H9 (cell line): ENCODE measurements at regions not wholly inside any gene's neighbourhood (a gene's known extent, or its start where the extent isn't known, plus 50 kb on each side); places are given as distances from the start of the nearest gene placed in this dataset.

ENCODE experiments used
- DNase-seq: peaks from one replicate; pipeline ENCODE4 v3.0.0-alpha.2; 2017
- H2AFZ ChIP-seq: one replicate; pipeline ENCODE4 v1.6.1; 2013; ENCODE audit warnings: mild to moderate bottlenecking, low read length, control low read depth, moderate library complexity
- H2AK5ac ChIP-seq: 2 replicates; pipeline ENCODE4 v1.6.1; 2013; ENCODE audit warnings: low read length, control low read depth, mixed read lengths; ENCODE audit not compliant: insufficient read length
- H2BK120ac ChIP-seq: one replicate; pipeline ENCODE4 v1.6.1; 2013; ENCODE audit warnings: low read depth, mild to moderate bottlenecking, low read length, control low read depth, inconsistent platforms; ENCODE audit not compliant: poor library complexity, severe bottlenecking
- H2BK12ac ChIP-seq: 2 replicates; pipeline ENCODE4 v1.6.1; 2013; ENCODE audit warnings: low read length, control low read depth, mixed read lengths, low read depth; ENCODE audit not compliant: insufficient read length
- H2BK15ac ChIP-seq: 2 replicates; pipeline ENCODE4 v1.6.1; 2013; ENCODE audit warnings: low read depth, low read length, control low read depth
- H2BK20ac ChIP-seq: one replicate; pipeline ENCODE4 v1.6.1; 2013; ENCODE audit warnings: low read depth, mild to moderate bottlenecking, low read length, control low read depth, inconsistent platforms; ENCODE audit not compliant: poor library complexity, severe bottlenecking
- H2BK5ac ChIP-seq: 2 replicates; pipeline ENCODE4 v1.6.1; 2013; ENCODE audit warnings: low read length, control low read depth, mixed read lengths; ENCODE audit not compliant: insufficient read length
- H3K14ac ChIP-seq: 2 replicates; pipeline ENCODE4 v1.6.1; 2013; ENCODE audit warnings: low read length, control low read depth; ENCODE audit not compliant: insufficient read depth
- H3K18ac ChIP-seq: 2 replicates; pipeline ENCODE4 v1.6.1; 2013; ENCODE audit warnings: low read depth, mild to moderate bottlenecking, mixed read lengths, low read length, control low read depth; ENCODE audit not compliant: insufficient read length
- H3K23ac ChIP-seq: 2 replicates; pipeline ENCODE4 v1.6.1; 2013; ENCODE audit warnings: low read length, control low read depth, mixed read lengths, low read depth; ENCODE audit not compliant: insufficient read length
- H3K23me2 ChIP-seq: 2 replicates; pipeline ENCODE4 v1.6.1; 2013; ENCODE audit warnings: low read depth, mild to moderate bottlenecking, mixed read lengths, low read length, control low read depth; ENCODE audit not compliant: insufficient read length, poor library complexity, severe bottlenecking
- H3K27ac ChIP-seq: 2 replicates; pipeline ENCODE4 v1.5.1; 2013; ENCODE audit warnings: low read length, control low read depth, mixed read lengths, low read depth; ENCODE audit not compliant: insufficient read length
- H3K27me3 ChIP-seq: 2 replicates; pipeline ENCODE4 v1.6.1; 2013; ENCODE audit warnings: low read length, control low read depth, inconsistent platforms; ENCODE audit not compliant: insufficient read depth
- H3K4ac ChIP-seq: 2 replicates; pipeline ENCODE4 v1.6.1; 2013; ENCODE audit warnings: low read depth, mild to moderate bottlenecking, control low read depth, inconsistent platforms, low read length, moderate library complexity
- H3K4me1 ChIP-seq: 2 replicates; pipeline ENCODE4 v1.6.1; 2013; ENCODE audit warnings: low read length, control low read depth, inconsistent platforms; ENCODE audit not compliant: insufficient read depth
- H3K4me2 ChIP-seq: 2 replicates; pipeline ENCODE4 v1.6.1; 2013; ENCODE audit warnings: low read length, control low read depth, mixed read lengths; ENCODE audit not compliant: insufficient read length, insufficient read depth
- H3K56ac ChIP-seq: 2 replicates; pipeline ENCODE4 v1.6.1; 2013; ENCODE audit warnings: low read depth, mild to moderate bottlenecking, mixed read lengths, low read length, control low read depth; ENCODE audit not compliant: insufficient read length
- H3K79me1 ChIP-seq: 2 replicates; pipeline ENCODE4 v1.6.1; 2013; ENCODE audit warnings: low read depth, mild to moderate bottlenecking, moderate library complexity, low read length, control low read depth, inconsistent platforms; ENCODE audit not compliant: insufficient read depth, poor library complexity, severe bottlenecking
- H3K79me2 ChIP-seq: 2 replicates; pipeline ENCODE4 v1.6.1; 2013; ENCODE audit warnings: low read length, control low read depth, inconsistent platforms; ENCODE audit not compliant: insufficient read depth
- H3K9ac ChIP-seq: 2 replicates; pipeline ENCODE4 v1.6.1; 2013; ENCODE audit warnings: low read length, control low read depth, mixed read lengths; ENCODE audit not compliant: insufficient read length; ENCODE audit errors: extremely low read depth
- H3K9me3 ChIP-seq: one replicate; pipeline ENCODE4 v1.6.1; 2013; ENCODE audit warnings: low read depth, low read length, inconsistent platforms; ENCODE audit not compliant: control insufficient read depth
- H3T11ph ChIP-seq: one replicate; pipeline ENCODE4 v1.6.1; 2013; ENCODE audit warnings: mild to moderate bottlenecking, low read length, control low read depth, inconsistent platforms
- H4K20me1 ChIP-seq: one replicate; pipeline ENCODE4 v1.6.1; 2013; ENCODE audit not compliant: control insufficient read depth, insufficient read length, insufficient read depth
- H4K5ac ChIP-seq: 2 replicates; pipeline ENCODE4 v1.6.1; 2013; ENCODE audit warnings: low read depth, mild to moderate bottlenecking, mixed read lengths, low read length, control low read depth; ENCODE audit not compliant: insufficient read length
- H4K8ac ChIP-seq: replicated peaks from 2 replicates; pipeline ENCODE4 v1.6.1; 2013; ENCODE audit warnings: low read length, control low read depth, mixed read lengths, low read depth; ENCODE audit not compliant: insufficient read length
- H4K91ac ChIP-seq: 2 replicates; pipeline ENCODE4 v1.6.1; 2013; ENCODE audit warnings: low read depth, mild to moderate bottlenecking, moderate library complexity, mixed read lengths, low read length, control low read depth; ENCODE audit not compliant: insufficient read length
- H3K27ac Mint-ChIP-seq, 3 experiments: 2 replicates in 2 of 3; 3 replicates in 1 of 3; pipeline ENCODE4 v1.8.0; 2020 to 2021; ENCODE audit warnings: mixed read lengths in 3 of 3, mild to moderate bottlenecking in 1 of 3, moderate library complexity in 1 of 3
- H3K27me3 Mint-ChIP-seq: 2 replicates; pipeline ENCODE4 v1.8.0; 2021; ENCODE audit warnings: low read depth, mild to moderate bottlenecking, moderate library complexity, mixed read lengths
- H3K36me3 Mint-ChIP-seq, 3 experiments: 2 replicates in 2 of 3; 3 replicates in 1 of 3; pipeline ENCODE4 v1.8.0; 2020 to 2021; ENCODE audit warnings: low read depth in 3 of 3, mixed read lengths in 3 of 3; ENCODE audit not compliant: insufficient read depth in 1 of 3
- H3K4me1 Mint-ChIP-seq, 2 experiments: 2 replicates each; pipeline ENCODE4 v1.8.0; 2020; ENCODE audit warnings: mixed read lengths in 2 of 2
- H3K4me3 Mint-ChIP-seq, 2 experiments: 2 replicates in 1 of 2; 3 replicates in 1 of 2; pipeline ENCODE4 v1.8.0; 2020 to 2021; ENCODE audit warnings: mild to moderate bottlenecking in 2 of 2, mixed read lengths in 2 of 2, moderate library complexity in 1 of 2
- H3K9me3 Mint-ChIP-seq, 2 experiments: 2 replicates in 1 of 2; 3 replicates in 1 of 2; pipeline ENCODE4 v1.8.0; 2020; ENCODE audit warnings: mild to moderate bottlenecking in 2 of 2, mixed read lengths in 2 of 2, moderate library complexity in 1 of 2
- WGBS: extraction: QIAGEN DNeasy Blood & Tissue Kit; methylation state at CpG from one replicate; pipeline ENCODE4 v1.1.7; 2013; ENCODE audit warnings: missing lambda C conversion rate, low lambda C conversion rate, mixed read lengths; ENCODE audit not compliant: insufficient read length; ENCODE audit errors: extremely low coverage; 5-methylcytosine and 5-hydroxymethylcytosine counted together
- TF ChIP-seq, protein P1 (sequence below): fragments of 200-600 bp; sonication (generic); conservative IDR thresholded peaks from 3 replicates; pipeline ENCODE4 v1.8.0; 2021; ENCODE audit warnings: antibody characterized with exemption, mild to moderate bottlenecking

GRCh38 chr4:157840034-157840433 lies 332.8 kb downstream of the GASK1B start:
- H3K27me3 ChIP-seq = no peaks in the 10 kb centered on the region
- no peak overlapping the region for H3K27ac ChIP-seq
- no peaks in the 10 kb centered on the region for H4K20me1 ChIP-seq
- H3K9ac ChIP-seq = no peak overlapping the region
- H4K8ac ChIP-seq = no peak overlapping the region
- no peak overlapping the region for H4K5ac ChIP-seq
- no peak overlapping the region for H2BK5ac ChIP-seq
- Mint-ChIP-seq H3K9me3 (no peaks in the 10 kb centered on the region), H3K36me3 (no peaks in the 10 kb centered on the region), H3K27me3 (no peaks in the 10 kb centered on the region), H3K27ac (no peak overlapping the region), H3K4me3 (no peak overlapping the region), H3K4me1 (peaks cover 8 to 11% of the 10 kb centered on the region in 2 experiments)
- DNase-seq = no peak
- H2BK20ac ChIP-seq = no peak overlapping the region
- TF ChIP-seq, protein P1, sequence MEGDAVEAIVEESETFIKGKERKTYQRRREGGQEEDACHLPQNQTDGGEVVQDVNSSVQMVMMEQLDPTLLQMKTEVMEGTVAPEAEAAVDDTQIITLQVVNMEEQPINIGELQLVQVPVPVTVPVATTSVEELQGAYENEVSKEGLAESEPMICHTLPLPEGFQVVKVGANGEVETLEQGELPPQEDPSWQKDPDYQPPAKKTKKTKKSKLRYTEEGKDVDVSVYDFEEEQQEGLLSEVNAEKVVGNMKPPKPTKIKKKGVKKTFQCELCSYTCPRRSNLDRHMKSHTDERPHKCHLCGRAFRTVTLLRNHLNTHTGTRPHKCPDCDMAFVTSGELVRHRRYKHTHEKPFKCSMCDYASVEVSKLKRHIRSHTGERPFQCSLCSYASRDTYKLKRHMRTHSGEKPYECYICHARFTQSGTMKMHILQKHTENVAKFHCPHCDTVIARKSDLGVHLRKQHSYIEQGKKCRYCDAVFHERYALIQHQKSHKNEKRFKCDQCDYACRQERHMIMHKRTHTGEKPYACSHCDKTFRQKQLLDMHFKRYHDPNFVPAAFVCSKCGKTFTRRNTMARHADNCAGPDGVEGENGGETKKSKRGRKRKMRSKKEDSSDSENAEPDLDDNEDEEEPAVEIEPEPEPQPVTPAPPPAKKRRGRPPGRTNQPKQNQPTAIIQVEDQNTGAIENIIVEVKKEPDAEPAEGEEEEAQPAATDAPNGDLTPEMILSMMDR = no peak
- no peak overlapping the region for H2BK120ac ChIP-seq
- H2AK5ac ChIP-seq = no peak overlapping the region
- H2BK12ac ChIP-seq = no peak overlapping the region
- no peak overlapping the region for H3K18ac ChIP-seq
- H4K91ac ChIP-seq = no peak overlapping the region
- H3K56ac ChIP-seq = no peak overlapping the region
- H3K79me1 ChIP-seq = no peaks in the 10 kb centered on the region
- no peak overlapping the region for H3T11ph ChIP-seq
- H3K4me2 ChIP-seq = no peak overlapping the region
- WGBS = no CpG with 5 or more reads among the region's 1 CpG
- no peak overlapping the region for H3K4ac ChIP-seq
- no peak overlapping the region for H2AFZ ChIP-seq
- H3K4me1 ChIP-seq = no peaks in the 10 kb centered on the region
- H3K14ac ChIP-seq = no peak overlapping the region
- no peaks in the 10 kb centered on the region for H3K9me3 ChIP-seq
- H3K23ac ChIP-seq = no peak overlapping the region
- H2BK15ac ChIP-seq = no peak overlapping the region
- H3K79me2 ChIP-seq = no peaks in the 10 kb centered on the region
- no peaks in the 10 kb centered on the region for H3K23me2 ChIP-seq
